Stomach (tissue), 8 donors: ENCODE measurements at regions not wholly inside any gene's neighbourhood (a gene's known extent, or its start where the extent isn't known, plus 50 kb on each side); places are given as distances from the start of the nearest gene placed in this dataset.

Experiments used
- DNase-seq, 2 donors: peaks; one replicate each; pipeline versions ENCODE4 v3.0.0 to v3.0.0-alpha.2; 2013 to 2019
- H3K27ac ChIP-seq, 5 donors: fragments of 200-600 bp in 4 of 5; sonication (generic) in 4 of 5; one replicate each; pipeline ENCODE4 v1.5.1; 2013 to 2019; ENCODE audit warnings: mild to moderate bottlenecking in 1 of 5, moderate library complexity in 1 of 5
- H3K27me3 ChIP-seq, 3 donors: fragments of 200-600 bp; sonication (generic); one replicate each; pipeline ENCODE4 v1.5.1; 2017 to 2019; ENCODE audit warnings: mixed run types in 1 of 3
- H3K36me3 ChIP-seq, 4 donors: fragments of 200-600 bp; sonication (generic); 1 replicate in 3 of 4; 2 replicates in 1 of 4; pipeline ENCODE4 v1.5.1; 2016 to 2019
- H3K4me1 ChIP-seq, 4 donors: fragments of 200-600 bp; sonication (generic); one replicate each; pipeline ENCODE4 v1.5.1; 2016 to 2019
- H3K4me3 ChIP-seq, 4 donors: fragments of 200-600 bp; sonication (generic) in 3 of 4; one replicate each; pipeline ENCODE4 v1.5.1; 2016 to 2019; ENCODE audit warnings: mild to moderate bottlenecking in 1 of 4
- H3K9me3 ChIP-seq, 4 donors: fragments of 200-600 bp; sonication (generic); one replicate each; pipeline ENCODE4 v1.5.1; 2016 to 2019
- CTCF ChIP-seq, 7 experiments: fragments of 450-650 bp in 4 of 7; fragments of 200-600 bp in 3 of 7; sonication (generic) in 3 of 7; IDR thresholded peaks; one replicate each; pipeline ENCODE4 v1.5.1; 2016 to 2019; ENCODE audit warnings: antibody characterized with exemption in 7 of 7, control low read depth in 2 of 7, mild to moderate bottlenecking in 1 of 7
- EP300 ChIP-seq: sonication (generic); formaldehyde crosslinking; IDR thresholded peaks from one replicate; pipeline ENCODE4 v1.6.1; 2017; ENCODE audit warnings: antibody characterized with exemption
- POLR2A ChIP-seq, 4 donors: fragments of 450-650 bp; IDR thresholded peaks; one replicate each; pipeline ENCODE4 v1.6.1; 2016; ENCODE audit warnings: antibody characterized with exemption in 4 of 4, control low read depth in 2 of 4, mild to moderate bottlenecking in 1 of 4, moderate library complexity in 1 of 4
- POLR2AphosphoS5 ChIP-seq, 3 donors: sonication (generic); formaldehyde crosslinking; IDR thresholded peaks; one replicate each; pipeline ENCODE4 v1.6.1; 2016; ENCODE audit warnings: antibody characterized with exemption in 3 of 3
- WGBS, 5 donors: extraction: QIAGEN DNeasy Blood & Tissue Kit in 3 of 5; methylation state at CpG; one replicate each; pipeline versions ENCODE4 v1.1.5 to v1.1.7; 2013 to 2018; 5-methylcytosine and 5-hydroxymethylcytosine counted together
- intact Hi-C: fragments of 100-400 bp; cut with DNase I; formaldehyde crosslinking; loops from one replicate; pipeline ENCODE4 v1.15.1; 2023; ENCODE audit warnings: low total_unique reads
- donor health status: healthy with polysubstance abuse.
- donor health status: Bipolar disorder and iron deficiency.
- donor health status: healthy.

- no peaks in the 10 kb centered on the region for H3K4me1 ChIP-seq
- H3K36me3 ChIP-seq, result no peaks in the 10 kb centered on the region
- DNase-seq, result no peak
- no peak overlapping the region for H3K4me3 ChIP-seq
- no peak overlapping the region for H3K27ac ChIP-seq
- peaks cover 0 to 10% (median 3%) of the 10 kb centered on the region in 4 donors for H3K9me3 ChIP-seq
- H3K27me3 ChIP-seq, result no peaks in the 10 kb centered on the region
- TF ChIP-seq POLR2AphosphoS5 (IDR thresholded peaks at IDR 0.05) (no peak), EP300 (no peak), CTCF (IDR thresholded peaks at IDR 0.05) (no peak), POLR2A (IDR thresholded peaks at IDR 0.05) (no peak)
- intact Hi-C loops, result no loop called here
- WGBS, 5 donors, result 65 to 89% (median 85%) methylated on average over 13 to 14 of the region's 14 CpGs
Measured at GRCh38 chr18:76115580-76115979, 379.5 kb downstream of the ZNF516 start.

GRCh38 chr18:76113101-76113500, 381.9 kb downstream of the ZNF516 start:
- H3K27ac ChIP-seq, result no peak overlapping the region
- H3K9me3 ChIP-seq, result peaks cover 0 to 13% (median 3%) of the 10 kb centered on the region in 4 donors
- H3K4me1 ChIP-seq, result no peaks in the 10 kb centered on the region
- no peaks in the 10 kb centered on the region for H3K36me3 ChIP-seq
- WGBS, 5 donors, result 74 to 88% (median 79%) methylated on average over 10 of the region's 10 CpGs
- H3K27me3 ChIP-seq, result no peaks in the 10 kb centered on the region
- no peak overlapping the region for H3K4me3 ChIP-seq
- no peak for TF ChIP-seq POLR2AphosphoS5 (IDR thresholded peaks at IDR 0.05)
- no peak for TF ChIP-seq EP300
- intact Hi-C loops, result no loop called here
- no peak for DNase-seq

GRCh38 chr18:76102626-76103025, 392.4 kb downstream of the ZNF516 start:
- no peak overlapping the region for H3K4me3 ChIP-seq
- H3K36me3 ChIP-seq, result no peaks in the 10 kb centered on the region
- TF ChIP-seq CTCF (IDR thresholded peaks at IDR 0.05) (no peak), POLR2AphosphoS5 (IDR thresholded peaks at IDR 0.05) (no peak), POLR2A (IDR thresholded peaks at IDR 0.05) (no peak), EP300 (no peak)
- intact Hi-C loops, result no loop called here
- peaks cover 0 to 17% (median 8%) of the 10 kb centered on the region in 4 donors for H3K9me3 ChIP-seq
- peak in 1 of 2 donors; percentile 37 for DNase-seq
- no peaks in the 10 kb centered on the region for H3K4me1 ChIP-seq
- H3K27me3 ChIP-seq, result no peaks in the 10 kb centered on the region
- 54 to 64% (median 60%) methylated on average over 5 of the region's 5 CpGs for WGBS, 5 donors
- H3K27ac ChIP-seq, result no peak overlapping the region

- H3K27ac ChIP-seq, result no peak overlapping the region
- no peaks in the 10 kb centered on the region for H3K4me1 ChIP-seq
- intact Hi-C loops, result no loop called here
- H3K4me3 ChIP-seq, result no peak overlapping the region
- no peak for TF ChIP-seq POLR2AphosphoS5 (IDR thresholded peaks at IDR 0.05)
- no peak for TF ChIP-seq POLR2A (IDR thresholded peaks at IDR 0.05)
- TF ChIP-seq EP300, result no peak
- no peaks in the 10 kb centered on the region for H3K27me3 ChIP-seq
- no peaks in the 10 kb centered on the region for H3K36me3 ChIP-seq
- DNase-seq, result peak in 1 of 2 donors; percentile 16
- WGBS, 5 donors, result 26 to 65% (median 57%) methylated on average over 3 of the region's 3 CpGs
- peaks cover 0 to 17% (median 8%) of the 10 kb centered on the region in 4 donors for H3K9me3 ChIP-seq
Measured at GRCh38 chr18:76102156-76102555, 392.9 kb downstream of the ZNF516 start.

- Histone ChIP-seq H3K27ac (no peak overlapping the region), H3K4me3 (no peak overlapping the region), H3K27me3 (no peaks in the 10 kb centered on the region), H3K36me3 (no peaks in the 10 kb centered on the region), H3K4me1 (no peaks in the 10 kb centered on the region), H3K9me3 (peaks cover 0 to 17% (median 8%) of the 10 kb centered on the region in 4 donors)
- intact Hi-C loops, result no loop called here
- no peak for TF ChIP-seq CTCF (IDR thresholded peaks at IDR 0.05)
- no peak for TF ChIP-seq POLR2AphosphoS5 (IDR thresholded peaks at IDR 0.05)
- TF ChIP-seq POLR2A (IDR thresholded peaks at IDR 0.05), result no peak
- TF ChIP-seq EP300, result no peak
- no peak for DNase-seq
- 71 to 80% (median 77%) methylated on average over 14 of the region's 14 CpGs for WGBS, 5 donors
Measured at GRCh38 chr18:76099931-76100457, 395.0 kb downstream of the ZNF516 start.
